A673 (cell line): ENCODE measurements at regions not wholly inside any gene's neighbourhood (a gene's known extent, or its start where the extent isn't known, plus 50 kb on each side); places are given as distances from the start of the nearest gene placed in this dataset.

ENCODE experiments used
- BruUV-seq: library from RNA; stranded (reverse); fragments of 400-500 nt; replicated peaks from 2 replicates; lab custom pipeline; 2021; lab: Mats Ljungman, UMichigan
- CTCF ChIA-PET: fragments of 300-600 bp; sonication (Branson Sonifier 250); formaldehyde crosslinking; loops from one replicate; lab custom pipeline; 2022; ENCODE audit warnings: antibody characterized with exemption; lab: Charles Lee
- POLR2A ChIA-PET: fragments of 300-600 bp; sonication (Branson Sonifier 250); formaldehyde crosslinking; loops from one replicate; lab custom pipeline; 2022; ENCODE audit warnings: antibody characterized with exemption; ENCODE audit not compliant: low non-redundant PET; lab: Charles Lee
- DNase-seq: peaks from one replicate; pipeline ENCODE4 v3.0.0-alpha.2; 2015; ENCODE audit warnings: low spot score
- H3K27ac ChIP-seq: fragments of 200-600 bp; sonication (generic); 2 replicates; pipeline ENCODE4 v1.5.1; 2016; ENCODE audit warnings: mixed run types, low read depth, mild to moderate bottlenecking, mixed read lengths, antibody characterized with exemption, low read length; ENCODE audit not compliant: poor library complexity, severe bottlenecking
- H3K27me3 ChIP-seq: fragments of 200-600 bp; sonication (generic); replicated peaks from 2 replicates; pipeline ENCODE4 v1.6.1; 2017; ENCODE audit warnings: mixed run types, low read depth, mild to moderate bottlenecking, mixed read lengths, antibody characterized with exemption, low read length; ENCODE audit not compliant: insufficient read depth, poor library complexity
- H3K36me3 ChIP-seq: fragments of 200-600 bp; sonication (generic); 2 replicates; pipeline ENCODE4 v1.6.1; 2016; ENCODE audit warnings: mixed run types, mild to moderate bottlenecking, mixed read lengths, antibody characterized with exemption, low read length; ENCODE audit not compliant: insufficient read depth, poor library complexity, severe bottlenecking
- H3K4me1 ChIP-seq: fragments of 200-600 bp; sonication (generic); 2 replicates; pipeline ENCODE4 v1.6.1; 2017; ENCODE audit warnings: mixed run types, mild to moderate bottlenecking, mixed read lengths, antibody characterized with exemption, low read length; ENCODE audit not compliant: insufficient read depth, poor library complexity, severe bottlenecking
- H3K4me3 ChIP-seq: fragments of 200-600 bp; sonication (generic); 2 replicates; pipeline ENCODE4 v1.5.1; 2016; ENCODE audit warnings: low read depth, mixed run types, mild to moderate bottlenecking, mixed read lengths, low read length; ENCODE audit not compliant: poor library complexity, severe bottlenecking
- H3K9me3 ChIP-seq: fragments of 200-600 bp; sonication (generic); 2 replicates; pipeline ENCODE4 v1.6.1; 2016; ENCODE audit warnings: mixed run types, low read depth, mild to moderate bottlenecking, mixed read lengths, antibody characterized with exemption, low read length; ENCODE audit not compliant: poor library complexity, severe bottlenecking
- EZH2 ChIP-seq: fragments of 200-600 bp; sonication (generic); IDR thresholded peaks from 2 replicates; pipeline ENCODE4 v1.6.1; 2017; ENCODE audit warnings: borderline replicate concordance, low read depth, mild to moderate bottlenecking, mixed read lengths, antibody characterized with exemption, low read length; ENCODE audit not compliant: poor library complexity, severe bottlenecking
- intact Hi-C: fragments of 100-400 bp; cut with micrococcal nuclease; formaldehyde crosslinking; loops from one replicate; pipeline ENCODE4 v1.10.0; 2022; ENCODE audit not compliant: unreplicated experiment
- TF ChIP-seq, protein P1 (sequence below): fragments of 300-800, 200-600 bp; sonication (generic); conservative IDR thresholded peaks from 2 replicates; pipeline ENCODE4 v1.5.1; 2017; ENCODE audit warnings: low read depth, mild to moderate bottlenecking, antibody characterized with exemption, low read length, moderate library complexity, mixed read lengths

DNA sequence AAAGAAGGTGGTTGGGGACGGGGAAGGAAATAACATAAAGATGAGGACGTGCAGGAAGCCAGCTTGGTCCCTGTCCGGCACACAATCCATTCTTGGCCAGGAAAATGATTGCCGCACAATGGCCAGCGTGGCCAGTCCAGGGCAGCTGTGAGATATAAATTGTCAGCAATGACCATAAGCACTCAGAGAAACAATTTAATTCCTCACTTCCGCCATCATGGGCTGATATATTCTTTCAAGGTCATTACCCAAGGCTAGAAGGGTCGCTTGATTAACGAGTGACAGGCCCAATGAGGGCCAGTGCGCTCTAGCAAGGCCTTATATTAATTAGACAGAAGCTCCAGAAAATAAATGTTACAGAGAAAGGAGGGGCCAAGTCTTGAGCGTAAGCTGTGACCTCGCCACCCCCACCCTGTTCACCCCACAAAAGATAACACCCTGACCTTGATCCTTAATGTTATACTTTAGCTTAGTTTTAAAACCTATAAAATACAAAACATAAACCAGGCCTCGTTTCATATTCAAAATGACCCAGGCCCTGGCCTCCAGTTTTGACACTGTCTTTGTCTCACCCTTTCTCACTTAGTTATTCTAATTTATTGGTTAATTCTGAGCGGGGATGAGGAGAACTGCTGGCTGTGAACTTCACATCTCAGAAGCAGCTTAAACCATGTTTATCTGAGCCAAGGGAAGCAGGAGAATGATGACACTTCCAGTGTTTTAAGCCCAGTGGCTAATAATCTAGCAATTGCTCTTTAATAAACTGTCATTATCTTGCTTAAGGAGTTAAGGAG lies 478.3 kb upstream of the ZFHX3 start:
- Histone ChIP-seq H3K9me3 (no peaks in the 10 kb centered on the region), H3K27ac (no peak overlapping the region), H3K36me3 (no peaks in the 10 kb centered on the region), H3K4me1 (no peaks in the 10 kb centered on the region), H3K27me3 (peaks cover 27% of the 10 kb centered on the region), H3K4me3 (no peak overlapping the region)
- TF ChIP-seq, protein P1, sequence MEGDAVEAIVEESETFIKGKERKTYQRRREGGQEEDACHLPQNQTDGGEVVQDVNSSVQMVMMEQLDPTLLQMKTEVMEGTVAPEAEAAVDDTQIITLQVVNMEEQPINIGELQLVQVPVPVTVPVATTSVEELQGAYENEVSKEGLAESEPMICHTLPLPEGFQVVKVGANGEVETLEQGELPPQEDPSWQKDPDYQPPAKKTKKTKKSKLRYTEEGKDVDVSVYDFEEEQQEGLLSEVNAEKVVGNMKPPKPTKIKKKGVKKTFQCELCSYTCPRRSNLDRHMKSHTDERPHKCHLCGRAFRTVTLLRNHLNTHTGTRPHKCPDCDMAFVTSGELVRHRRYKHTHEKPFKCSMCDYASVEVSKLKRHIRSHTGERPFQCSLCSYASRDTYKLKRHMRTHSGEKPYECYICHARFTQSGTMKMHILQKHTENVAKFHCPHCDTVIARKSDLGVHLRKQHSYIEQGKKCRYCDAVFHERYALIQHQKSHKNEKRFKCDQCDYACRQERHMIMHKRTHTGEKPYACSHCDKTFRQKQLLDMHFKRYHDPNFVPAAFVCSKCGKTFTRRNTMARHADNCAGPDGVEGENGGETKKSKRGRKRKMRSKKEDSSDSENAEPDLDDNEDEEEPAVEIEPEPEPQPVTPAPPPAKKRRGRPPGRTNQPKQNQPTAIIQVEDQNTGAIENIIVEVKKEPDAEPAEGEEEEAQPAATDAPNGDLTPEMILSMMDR = no peak
- no peak for TF ChIP-seq EZH2
- intact Hi-C loops = no loop called here
- no TSS peak for BruUV-seq
- POLR2A ChIA-PET = no interaction called here
- DNase-seq = no peak
- CTCF ChIA-PET = no interaction called here

DNA sequence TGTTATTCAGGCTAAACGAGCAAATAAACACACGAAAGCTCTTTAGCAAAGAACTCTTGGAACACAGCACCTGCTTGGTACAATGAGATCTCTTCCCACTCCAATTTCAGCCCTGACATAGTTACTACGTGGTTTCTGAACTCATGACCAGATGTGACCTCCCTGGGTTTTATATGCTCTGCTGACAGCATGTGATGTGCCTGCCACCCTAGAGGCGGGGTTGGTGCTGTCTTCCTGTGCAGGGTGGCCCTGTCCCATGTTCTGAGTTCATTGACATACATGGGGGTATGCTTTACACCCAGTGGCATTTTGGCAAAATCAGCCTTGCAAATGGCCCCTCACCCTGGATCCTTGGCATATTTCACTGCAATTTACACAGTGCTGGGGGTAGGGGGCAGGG lies 475.3 kb upstream of the ZFHX3 start:
- H3K36me3 ChIP-seq = no peaks in the 10 kb centered on the region
- ChIA-PET POLR2A (no interaction called here), CTCF (no interaction called here)
- intact Hi-C loops = no loop called here
- no peak for DNase-seq
- no peaks in the 10 kb centered on the region for H3K4me1 ChIP-seq
- H3K9me3 ChIP-seq = no peaks in the 10 kb centered on the region
- H3K27ac ChIP-seq = no peak overlapping the region
- no TSS peak for BruUV-seq
- TF ChIP-seq, protein P1 = no peak
- no peak for TF ChIP-seq EZH2
- no peak overlapping the region for H3K4me3 ChIP-seq
- H3K27me3 ChIP-seq = peaks cover 17% of the 10 kb centered on the region

DNA sequence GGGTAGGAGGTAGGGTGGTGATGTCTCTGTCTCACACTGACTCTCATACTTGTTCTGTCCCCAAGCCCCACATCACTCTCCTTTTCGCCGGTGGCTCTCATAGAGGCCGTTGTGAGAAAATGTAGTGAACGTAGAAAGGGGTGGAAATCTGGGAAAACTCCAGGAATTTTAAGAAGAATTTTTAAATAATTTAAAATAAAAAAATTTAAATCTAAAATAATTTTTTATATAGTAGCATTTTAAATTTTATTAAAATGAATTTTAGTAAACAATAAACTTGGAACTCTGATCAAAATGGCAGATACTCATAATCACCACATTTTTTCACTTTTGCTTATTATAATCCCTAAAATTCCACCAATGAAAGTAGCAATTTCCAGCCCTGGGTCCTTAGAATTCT lies 473.6 kb upstream of the ZFHX3 start:
- POLR2A ChIA-PET = no interaction called here
- Histone ChIP-seq H3K4me1 (no peaks in the 10 kb centered on the region), H3K9me3 (no peaks in the 10 kb centered on the region), H3K27ac (no peak overlapping the region), H3K27me3 (peaks cover 17% of the 10 kb centered on the region), H3K36me3 (no peaks in the 10 kb centered on the region), H3K4me3 (no peak overlapping the region)
- no peak for DNase-seq
- TF ChIP-seq, protein P1 = no peak
- no peak for TF ChIP-seq EZH2
- CTCF ChIA-PET = no interaction called here
- BruUV-seq = no TSS peak
- intact Hi-C loops = no loop called here
